ENCODE measurements at regions not wholly inside any gene's neighbourhood (a gene's known extent, or its start where the extent isn't known, plus 50 kb on each side); places are given as distances from the start of the nearest gene placed in this dataset.
A peak's percentile ranks its signal among the peaks of the same experiment; 100 is the strongest.

- no peak for TF ChIP-seq U2AF1 (optimal IDR thresholded peaks at IDR 0.05; ENCODE audit: low read depth, low read length)
- no peak for TF ChIP-seq NFIX (CRISPR knock-in tag; IDR thresholded peaks at IDR 0.05; ENCODE audit: low read depth)
- no peak for TF ChIP-seq CBX2 (IDR thresholded peaks at IDR 0.05; ENCODE audit: insufficient read depth, low read length, poor library complexity, severe bottlenecking)
- TF ChIP-seq SREBF1 (IDR thresholded peaks at IDR 0.05; ENCODE audit: borderline replicate concordance, low read depth, low read length), result no peak
Measured at GRCh38 chr11:129699711-129700304, 115.8 kb upstream of the TMEM45B start (continued).

DNA sequence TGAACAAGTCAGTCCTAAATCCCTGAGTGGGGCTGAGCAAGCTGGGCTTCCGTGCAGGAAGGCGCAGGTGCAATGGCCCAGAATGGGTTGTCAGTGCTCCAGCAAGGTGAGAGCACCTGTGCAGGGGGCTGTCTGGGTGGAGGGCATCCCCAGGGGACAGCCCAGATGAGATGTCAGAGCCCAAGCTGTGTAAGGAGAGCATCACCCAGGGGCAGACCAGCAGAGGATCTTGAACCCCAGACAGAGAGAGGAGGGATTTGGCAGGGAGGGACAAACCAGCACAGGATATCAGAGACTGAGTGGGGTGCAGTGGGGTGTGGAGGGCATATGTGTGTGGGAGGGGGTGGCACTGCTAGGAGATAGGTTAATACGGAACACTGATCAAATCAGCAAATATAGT lies 114.9 kb upstream of the TMEM45B start:
- in situ Hi-C loops (cut with MboI), result no loop called here

More for the DNA sequence above, 114.9 kb upstream of the TMEM45B start:
- ChIA-PET CTCF (ENCODE audit: low intra/inter-chr PET ratio) (no interaction called here), POLR2A (no interaction called here)
- Histone ChIP-seq H3K4me1 (replicated peaks in 1 of 2; ENCODE audit: control insufficient read depth in 2 of 2, insufficient read depth in 2 of 2, low read length in 2 of 2) (peaks cover 0 to 5% of the 10 kb centered on the region in 2 experiments; a peak in 3 of 5 replicates), H3K9me3 (replicated peaks; ENCODE audit: control insufficient read depth, insufficient read depth, low read depth, low read length) (no peaks in the 10 kb centered on the region), H3K27ac (ENCODE audit: extremely low read depth, low read depth, low read length) (no peak overlapping the region), H3K79me2 (ENCODE audit: control insufficient read depth, insufficient read depth, low read length) (no peaks in the 10 kb centered on the region), H3K9me1 (ENCODE audit: control insufficient read depth, insufficient read depth, low read length) (no peaks in the 10 kb centered on the region), H3K4me2 (ENCODE audit: insufficient read depth, low read length) (no peak overlapping the region), H3K4me3 (no peak overlapping the region), H4K20me1 (replicated peaks; ENCODE audit: control insufficient read depth, insufficient read depth, low read length) (no peaks in the 10 kb centered on the region), H2AFZ (ENCODE audit: low read depth, low read length) (no peak overlapping the region), H3K9ac (ENCODE audit: insufficient read depth in 1 of 2, low read depth in 2 of 2, low read length in 2 of 2) (no peak overlapping the region), H3K27me3 (ENCODE audit: control insufficient read depth in 2 of 2, insufficient read depth in 2 of 2, low read length in 2 of 2) (peaks cover 2 to 21% of the 10 kb centered on the region in 2 experiments; a peak in 3 of 5 replicates), H3K36me3 (ENCODE audit: control insufficient read depth, insufficient read depth, low read length) (no peaks in the 10 kb centered on the region)
- no peak for ATAC-seq
- BruUV-seq (replicated peaks), result no TSS peak
- peak in 3 of 4 experiments; percentile 1 to 3 (median 2) for DNase-seq (ENCODE audit: extremely low read depth in 1 of 4, low spot score in 3 of 4)
- FAIRE-seq, result no peak
- 0% methylated on average over 3 of the region's 3 CpGs for WGBS (ENCODE audit: insufficient coverage, low coverage, missing lambda C conversion rate)
- TF ChIP-seq POU5F1 (IDR thresholded peaks at IDR 0.05; ENCODE audit: borderline replicate concordance, low read depth, low read length, partially characterized antibody), result no peak
- no peak for TF ChIP-seq MTF1 (CRISPR knock-in tag; IDR thresholded peaks at IDR 0.05; ENCODE audit: borderline replicate concordance)
- no peak for TF ChIP-seq TRIM28 (IDR thresholded peaks at IDR 0.05)
- TF ChIP-seq RHOXF2B (CRISPR knock-in tag; conservative IDR thresholded peaks at IDR 0.05), result no peak
- no peak for TF ChIP-seq ZNF263 (CRISPR knock-in tag; IDR thresholded peaks at IDR 0.05; ENCODE audit: borderline replicate concordance)
- no peak for TF ChIP-seq CCNT2 (IDR thresholded peaks at IDR 0.05; ENCODE audit: borderline replicate concordance, extremely low read depth, insufficient read length, low read depth, low read length)
- no peak for TF ChIP-seq HSF4 (CRISPR knock-in tag; IDR thresholded peaks at IDR 0.05; ENCODE audit: borderline replicate concordance)
- no peak for TF ChIP-seq HDAC6 (IDR thresholded peaks at IDR 0.05; ENCODE audit: low read depth, low read length)
- TF ChIP-seq ZNF232 (CRISPR knock-in tag; IDR thresholded peaks at IDR 0.05), result no peak
- TF ChIP-seq ZKSCAN1 (IDR thresholded peaks at IDR 0.05; ENCODE audit: low read depth, low read length), result no peak
- no peak for TF ChIP-seq FOS (IDR thresholded peaks at IDR 0.05; ENCODE audit: extremely low read depth, insufficient read length)
- no peak for TF ChIP-seq CEBPG (CRISPR knock-in tag; IDR thresholded peaks at IDR 0.05)
- TF ChIP-seq CEBPG (tag; conservative IDR thresholded peaks at IDR 0.05 in 1 of 2, IDR thresholded peaks at IDR 0.05 in 1 of 2), result no peak
- TF ChIP-seq ZBTB33 (CRISPR knock-in tag; IDR thresholded peaks at IDR 0.05), result no peak
- intact Hi-C loops (cut with micrococcal nuclease), result no loop called here

Measured in K562 (cell line).